GM18517 (cell line): ENCODE measurements at regions not wholly inside any gene's neighbourhood (a gene's known extent, or its start where the extent isn't known, plus 50 kb on each side); places are given as distances from the start of the nearest gene placed in this dataset.

ENCODE experiments used
- ATAC-seq: cut with Tn5 transposase; IDR thresholded peaks from one replicate; pipeline ENCODE4 v1.9.1; 2021; ENCODE audit warnings: mild to moderate bottlenecking, moderate library complexity; ENCODE audit not compliant: unreplicated experiment

- no peak for ATAC-seq
Observed at GRCh38 chr6:97563529-97563928, 280.5 kb upstream of the MMS22L start.

GRCh38 chr6:97572943-97573342 is 289.9 kb upstream of the MMS22L start:
- no peak for ATAC-seq

- no peak for ATAC-seq
Observed at GRCh38 chr6:97586344-97586743, 303.3 kb upstream of the MMS22L start.

GRCh38 chr6:97591955-97592354 is 308.9 kb upstream of the MMS22L start:
- ATAC-seq: no peak

- ATAC-seq: no peak
Observed at GRCh38 chr6:97594844-97595243, 311.8 kb upstream of the MMS22L start.

- ATAC-seq: no peak
Observed at GRCh38 chr6:97621111-97621510, 338.1 kb upstream of the MMS22L start.

- no peak for ATAC-seq
Observed at GRCh38 chr6:97626671-97627441, 343.8 kb upstream of the MMS22L start.

GRCh38 chr6:97629180-97629579 is 346.2 kb upstream of the MMS22L start:
- ATAC-seq: no peak

- ATAC-seq: no peak
Observed at GRCh38 chr6:97630604-97631003, 347.6 kb upstream of the MMS22L start.

- ATAC-seq: no peak
Observed at GRCh38 chr6:97632341-97632740, 349.3 kb upstream of the MMS22L start.

- no peak for ATAC-seq
Observed at GRCh38 chr6:97639702-97640101, 356.7 kb upstream of the MMS22L start.

- no peak for ATAC-seq
Observed at GRCh38 chr6:97644353-97644752, 361.3 kb upstream of the MMS22L start.

GRCh38 chr6:97645757-97646156 is 362.7 kb upstream of the MMS22L start:
- no peak for ATAC-seq

GRCh38 chr6:97653076-97653475 is 370.1 kb upstream of the MMS22L start:
- no peak for ATAC-seq

GRCh38 chr6:97653517-97653916 is 370.5 kb upstream of the MMS22L start:
- ATAC-seq: no peak

GRCh38 chr6:97654674-97655073 is 371.7 kb upstream of the MMS22L start:
- no peak for ATAC-seq

- ATAC-seq: no peak
Observed at GRCh38 chr6:97656236-97656635, 373.2 kb upstream of the MMS22L start.

GRCh38 chr6:97656706-97657350 is 373.8 kb upstream of the MMS22L start:
- no peak for ATAC-seq

GRCh38 chr6:97658090-97658489 is 375.1 kb upstream of the MMS22L start:
- no peak for ATAC-seq

GRCh38 chr6:97663252-97663651 is 380.2 kb upstream of the MMS22L start:
- ATAC-seq: no peak

GRCh38 chr6:97665446-97665845 is 382.4 kb upstream of the MMS22L start:
- no peak for ATAC-seq

- ATAC-seq: no peak
Observed at GRCh38 chr6:97666889-97667288, 383.9 kb upstream of the MMS22L start.

GRCh38 chr6:97668716-97669115 is 385.7 kb upstream of the MMS22L start:
- ATAC-seq: no peak
